Left ventricle myocardium superior (tissue), 1 donor: ENCODE measurements at regions not wholly inside any gene's neighbourhood (a gene's known extent, or its start where the extent isn't known, plus 50 kb on each side); places are given as distances from the start of the nearest gene placed in this dataset.

Experiments
- ATAC-seq: fragments of 200-7000 bp; cut with Tn5 transposase; one replicate; pipeline ENCODE4 v1.9.1; 2020; ENCODE audit warnings: mild to moderate bottlenecking, moderate library complexity
- DNase-seq: peaks from one replicate; pipeline ENCODE4 v3.0.0-alpha.2; 2020
- intact Hi-C: fragments of 100-400 bp; cut with micrococcal nuclease; formaldehyde crosslinking; loops from one replicate; pipeline ENCODE4 v1.11.0; 2022
- donor health status: DM: no; HTN: yes; CAD: no; lungs with severe emphysema.

DNA sequence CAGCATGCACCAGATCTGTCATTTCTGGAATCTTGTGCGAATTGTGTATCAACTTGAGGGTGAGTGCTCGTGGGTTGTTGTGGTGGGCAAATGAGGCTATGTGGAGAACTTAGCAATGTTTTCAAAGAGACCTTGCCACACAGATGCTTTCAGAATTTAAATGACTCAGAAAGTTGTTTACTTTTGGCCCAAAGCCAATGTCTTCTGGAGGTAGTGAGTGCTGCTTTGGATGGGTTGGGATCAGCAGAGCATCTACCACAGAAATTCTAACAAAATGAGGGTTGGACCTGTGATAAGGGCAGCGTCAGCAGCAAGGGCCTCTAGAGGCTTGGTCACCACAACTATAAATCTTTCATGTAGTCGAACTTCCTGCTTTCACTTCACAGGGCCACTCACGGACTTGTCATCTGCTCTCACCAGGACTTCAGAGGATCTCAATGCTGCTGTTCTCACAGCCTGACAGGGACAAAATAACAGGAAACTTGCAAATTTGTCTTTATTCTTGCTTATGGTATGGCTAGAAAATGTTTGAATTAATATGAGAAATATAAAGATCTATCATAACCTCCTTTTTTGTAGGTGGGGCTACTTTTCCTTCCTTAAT, 111.4 kb downstream of the DACT1 start:
- DNase-seq, result no peak
- ATAC-seq, result peak; percentile 49
- intact Hi-C loops, result no loop called here

DNA sequence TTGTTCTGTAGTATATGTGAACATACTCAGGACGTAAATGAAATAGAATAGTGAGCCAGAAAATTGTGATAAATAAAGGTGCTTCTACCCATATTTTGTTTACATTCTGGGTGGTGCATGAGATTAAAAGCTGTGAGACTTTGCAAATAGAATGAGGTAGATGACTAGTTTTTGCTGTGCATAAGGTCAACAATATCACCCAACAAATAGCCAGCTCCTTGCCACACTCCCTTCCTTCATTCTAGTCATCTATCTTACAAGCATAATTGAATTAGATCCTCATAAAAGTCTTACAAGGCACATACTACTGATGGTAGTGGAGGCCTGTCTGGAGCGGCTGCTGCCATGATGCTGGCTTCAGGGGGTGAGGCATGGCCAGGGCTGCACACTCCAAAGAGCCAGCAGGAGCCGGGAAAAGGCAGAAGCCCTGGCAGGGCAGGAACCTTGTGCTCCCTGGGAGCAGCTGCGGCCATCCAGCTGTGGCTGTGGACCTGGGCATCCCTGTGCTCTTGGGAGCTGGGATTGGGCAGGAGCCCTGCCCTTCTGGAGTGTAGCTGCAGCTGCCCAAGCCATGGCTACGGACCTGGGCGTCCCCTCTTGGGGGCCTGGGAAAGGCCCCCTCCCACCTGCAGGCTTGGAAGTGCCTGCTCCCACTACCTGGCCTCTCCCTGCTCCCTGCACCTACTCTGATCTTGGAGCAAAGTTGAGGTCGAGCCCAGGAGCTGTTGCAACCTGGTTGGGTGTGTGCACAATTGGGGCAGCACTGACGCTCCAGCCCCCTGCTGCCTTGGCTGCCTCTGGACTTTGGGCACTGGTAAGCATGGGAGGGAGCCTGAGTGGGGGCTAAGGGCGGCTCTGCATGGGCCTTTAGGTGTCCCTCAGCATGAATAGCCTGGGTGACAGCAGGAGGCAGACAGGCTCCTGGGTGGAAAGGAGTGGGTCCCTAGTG, 112.8 kb downstream of the DACT1 start:
- intact Hi-C loops, result no loop called here
- no peak for DNase-seq
- ATAC-seq, result no peak

DNA sequence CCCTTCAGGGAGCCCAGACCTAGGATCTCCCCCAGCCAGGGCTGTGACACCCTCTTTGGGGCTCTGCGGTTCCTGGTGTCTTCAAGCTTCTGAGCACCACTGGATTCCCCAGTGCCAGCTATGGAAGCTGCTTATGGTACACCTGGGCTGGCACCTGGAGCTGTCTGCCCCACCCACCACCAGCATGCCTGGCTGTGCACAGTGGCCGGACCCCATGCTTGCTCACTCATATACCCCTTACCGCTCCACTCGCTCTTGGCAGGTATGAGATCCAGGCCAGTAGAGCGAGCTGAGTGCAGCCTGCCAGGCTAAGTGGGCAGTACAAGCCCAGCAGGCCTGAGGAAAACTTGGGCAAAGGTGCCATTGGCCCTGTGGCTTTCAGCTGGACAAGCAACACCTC, 114.0 kb downstream of the DACT1 start:
- intact Hi-C loops, result no loop called here
- no peak for DNase-seq
- no peak for ATAC-seq

GRCh38 chr14:58752289-58752688, 114.5 kb downstream of the DACT1 start:
- ATAC-seq (no peak), DNase-seq (no peak)
- intact Hi-C loops, result no loop called here

- peak; percentile 73 for ATAC-seq
- intact Hi-C loops, result no loop called here
These were observed 115.0 kb downstream of the DACT1 start for GRCh38 chr14:58752771-58753201.

DNA sequence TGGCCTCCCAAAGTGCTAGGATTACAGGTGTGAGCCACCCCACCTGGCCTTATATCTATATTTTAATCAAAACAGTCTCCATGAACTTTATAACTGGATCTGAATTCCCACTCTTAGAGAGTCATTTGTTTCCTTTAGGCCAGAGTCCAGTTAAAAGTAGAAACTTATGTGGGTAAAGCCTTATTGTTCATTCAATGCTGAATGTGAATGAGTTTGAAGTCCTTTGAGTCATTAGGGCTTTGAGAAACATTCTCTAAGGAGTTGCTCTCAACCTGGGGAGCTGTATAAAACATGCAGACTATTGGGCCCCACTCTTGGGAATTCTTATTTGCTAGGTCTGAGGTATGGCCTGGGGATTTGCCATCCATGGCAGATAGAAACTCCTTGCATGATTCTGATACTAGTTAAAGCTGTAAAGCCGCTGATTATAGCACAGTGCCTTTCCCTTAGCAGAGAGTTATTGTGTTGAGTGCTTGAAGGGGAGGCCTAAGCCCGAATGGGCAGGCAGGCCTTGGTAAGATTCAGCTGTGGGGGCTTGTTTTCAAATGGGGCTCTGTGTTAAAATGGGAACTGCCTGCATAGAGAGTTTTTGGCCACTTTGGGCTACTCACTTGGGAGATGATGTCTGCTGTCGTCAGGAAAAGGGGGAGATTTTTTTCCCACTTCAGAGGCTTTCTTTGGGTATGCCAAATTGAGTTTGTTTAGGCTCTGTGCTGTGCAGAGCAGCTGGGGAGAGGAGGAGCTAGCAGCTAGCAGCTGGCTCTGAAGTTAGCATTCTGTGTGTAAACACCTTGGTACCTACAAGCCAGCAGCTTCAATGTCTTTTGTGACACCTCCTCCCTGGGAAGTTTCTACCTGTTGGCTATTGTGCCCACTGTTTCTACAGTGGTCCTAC, 117.5 kb downstream of the DACT1 start:
- DNase-seq (no peak), ATAC-seq (peak; percentile 72)
- intact Hi-C loops, result no loop called here

More at GRCh38 chr14:58752771-58753201, 115.0 kb downstream of the DACT1 start:
- DNase-seq, result peak; percentile 84

DNA sequence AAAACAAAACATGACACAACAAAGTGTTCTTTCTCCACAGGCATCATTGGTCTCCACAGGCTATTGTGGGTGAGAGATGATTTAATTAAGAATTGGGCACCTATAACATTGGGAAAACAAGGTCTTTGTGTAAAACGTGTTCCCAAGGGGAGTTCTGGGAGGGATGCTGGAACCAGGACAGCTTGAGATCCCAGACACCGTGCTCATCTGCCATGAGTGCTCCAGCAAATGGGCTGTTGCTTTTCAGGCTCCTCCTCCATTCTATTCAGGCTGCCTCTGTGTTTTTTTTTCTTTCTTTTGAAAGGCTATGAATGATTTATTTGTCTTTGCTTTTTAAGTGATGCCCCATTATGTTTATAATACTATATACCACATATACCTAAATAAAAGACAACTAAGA, 122.4 kb downstream of the DACT1 start:
- no peak for DNase-seq
- intact Hi-C loops, result no loop called here
- no peak for ATAC-seq

DNA sequence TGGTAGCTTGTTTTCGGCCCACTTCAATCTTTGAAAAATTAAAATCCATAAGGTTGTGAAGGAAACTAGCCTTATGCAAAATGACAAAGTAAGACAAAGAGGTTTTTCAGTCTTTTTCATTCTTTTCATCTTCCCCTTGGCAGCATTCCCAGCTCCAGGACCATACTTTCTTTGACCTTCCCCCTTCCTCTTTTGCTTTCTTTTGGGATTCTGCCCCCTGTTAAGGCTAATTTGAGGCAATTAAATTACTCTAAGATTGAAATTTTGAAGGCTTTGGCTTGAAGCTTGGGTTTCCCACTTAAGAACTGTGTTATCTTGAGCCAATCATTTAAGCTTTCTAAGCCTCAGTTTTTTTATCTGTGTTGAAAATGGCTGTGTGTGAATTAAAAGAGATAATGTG, 124.9 kb downstream of the DACT1 start:
- ATAC-seq, result no peak
- intact Hi-C loops, result no loop called here
- no peak for DNase-seq

DNA sequence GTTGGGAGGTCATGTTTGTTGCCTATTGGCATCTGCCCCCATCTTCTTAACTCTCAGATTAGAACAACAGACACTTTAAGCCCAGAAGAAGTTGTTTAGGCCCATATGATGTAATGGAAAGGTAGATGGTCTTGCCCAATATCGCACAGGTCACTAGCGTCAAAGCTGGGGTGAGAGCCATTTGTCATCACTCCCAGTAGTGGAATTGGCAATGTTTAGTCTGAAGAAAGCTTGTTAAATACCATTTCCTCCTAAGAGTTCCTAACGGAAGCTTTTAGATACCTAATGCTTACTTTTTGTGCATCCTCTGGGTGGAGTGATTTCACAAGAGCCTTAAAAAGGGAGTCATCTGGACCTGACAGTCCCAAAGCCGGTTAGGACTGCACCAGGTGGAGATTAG, 125.4 kb downstream of the DACT1 start:
- ATAC-seq, result no peak
- intact Hi-C loops, result no loop called here
- no peak for DNase-seq

GRCh38 chr14:58765418-58765831, 127.7 kb downstream of the DACT1 start:
- ATAC-seq, result peak; percentile 93

GRCh38 chr14:58765843-58766242, 128.1 kb downstream of the DACT1 start:
- ATAC-seq, result peak; percentile 52

More at GRCh38 chr14:58765418-58765831, 127.7 kb downstream of the DACT1 start:
- peak; percentile 41 for DNase-seq
- intact Hi-C loops, result no loop called here

DNA sequence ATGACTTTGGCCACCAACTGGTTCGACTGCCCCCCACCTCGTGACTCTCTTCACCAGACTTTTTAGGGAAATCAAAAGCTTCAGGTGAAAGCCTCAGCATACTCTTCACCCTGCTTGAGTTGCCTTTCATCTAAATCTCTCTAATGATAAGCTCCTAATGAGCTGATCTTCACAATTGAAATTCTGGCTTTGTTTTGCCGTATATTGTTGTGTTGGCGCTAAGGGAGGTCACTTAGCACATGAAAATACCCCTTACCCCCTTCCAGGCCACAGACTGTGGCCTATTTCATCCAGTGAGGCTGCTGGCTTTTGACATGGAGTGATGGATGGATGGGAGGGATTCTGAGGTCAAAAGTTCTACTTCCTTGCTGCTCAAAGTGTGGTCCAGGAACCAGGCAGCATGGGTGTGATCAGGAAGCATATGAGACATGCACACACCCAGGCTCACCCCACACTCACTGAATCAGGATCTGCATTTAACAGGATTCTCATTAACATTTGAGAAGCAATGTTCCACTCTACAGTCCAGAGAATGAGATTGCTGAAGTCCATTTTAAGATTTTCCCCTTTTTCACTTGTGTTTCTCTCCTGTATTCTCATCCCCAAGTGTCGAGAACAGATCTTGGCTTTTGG, 131.4 kb downstream of the DACT1 start:
- ATAC-seq (no peak), DNase-seq (no peak)
- intact Hi-C loops, result no loop called here

More at GRCh38 chr14:58765843-58766242, 128.1 kb downstream of the DACT1 start:
- intact Hi-C loops, result no loop called here
- DNase-seq, result no peak

DNA sequence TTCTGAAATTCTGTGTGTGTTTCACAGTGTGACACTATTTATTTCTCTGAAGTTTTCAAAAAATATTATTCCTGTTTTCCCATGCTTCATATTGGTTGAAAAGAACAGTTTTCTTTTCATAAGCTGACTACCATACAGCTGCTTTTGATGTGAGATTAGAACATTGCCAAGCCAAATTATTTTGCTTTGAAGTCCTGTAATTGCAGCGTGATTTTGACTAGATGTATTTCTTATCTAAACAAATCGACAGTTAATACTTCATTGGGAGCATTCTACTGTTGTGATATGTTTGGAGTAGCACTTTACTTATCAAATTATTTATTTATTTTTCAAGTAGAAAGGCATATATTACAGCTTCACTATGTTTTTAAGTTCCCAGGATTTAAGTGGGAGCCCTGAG, 132.0 kb downstream of the DACT1 start:
- intact Hi-C loops, result no loop called here
- DNase-seq (no peak), ATAC-seq (no peak)

DNA sequence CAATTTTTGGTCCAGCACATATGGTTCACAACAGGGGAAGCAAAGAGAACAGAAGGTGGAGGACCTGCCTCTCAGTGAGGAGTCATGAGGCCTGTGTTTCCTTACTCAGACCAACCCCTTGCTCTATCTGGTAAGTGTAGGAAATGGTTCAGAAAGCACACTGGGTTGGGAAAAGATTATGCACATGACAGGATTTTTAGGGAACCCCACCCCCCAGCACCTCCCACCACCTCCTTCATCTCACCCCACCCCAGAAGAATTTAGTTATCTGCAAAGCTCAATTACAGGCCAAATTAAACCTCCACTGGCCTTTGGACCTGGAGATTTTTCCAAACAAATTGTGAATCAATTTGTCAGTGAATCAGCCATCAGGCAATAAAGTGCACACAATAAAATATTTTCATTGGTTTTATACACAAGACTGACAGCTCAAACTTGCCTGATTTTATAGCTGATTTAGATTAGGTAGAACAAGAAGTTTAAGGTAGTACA, 132.8 kb downstream of the DACT1 start:
- intact Hi-C loops, result no loop called here
- DNase-seq, result no peak

DNA sequence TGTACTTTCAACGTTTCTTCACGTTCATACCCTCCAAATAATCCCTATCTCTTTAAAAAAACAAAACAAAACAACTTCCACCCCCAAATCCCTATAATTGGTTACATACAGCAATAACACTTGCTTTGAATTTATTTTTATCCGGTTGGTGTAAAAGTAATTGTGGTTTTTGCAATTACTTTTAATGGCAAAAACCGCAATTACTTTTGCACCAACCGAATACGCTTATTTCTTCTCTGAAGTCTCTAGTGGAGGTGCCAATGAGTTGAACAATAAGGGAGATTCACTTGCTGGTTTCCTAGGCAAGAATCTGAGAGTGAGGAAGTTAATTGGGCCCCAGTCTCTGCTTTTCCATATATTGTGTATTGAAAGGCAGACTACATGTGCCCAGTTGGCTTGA, 133.3 kb downstream of the DACT1 start:
- intact Hi-C loops, result no loop called here
- DNase-seq (no peak), ATAC-seq (no peak)

More for the DNA sequence above, 132.8 kb downstream of the DACT1 start:
- no peak for ATAC-seq

DNA sequence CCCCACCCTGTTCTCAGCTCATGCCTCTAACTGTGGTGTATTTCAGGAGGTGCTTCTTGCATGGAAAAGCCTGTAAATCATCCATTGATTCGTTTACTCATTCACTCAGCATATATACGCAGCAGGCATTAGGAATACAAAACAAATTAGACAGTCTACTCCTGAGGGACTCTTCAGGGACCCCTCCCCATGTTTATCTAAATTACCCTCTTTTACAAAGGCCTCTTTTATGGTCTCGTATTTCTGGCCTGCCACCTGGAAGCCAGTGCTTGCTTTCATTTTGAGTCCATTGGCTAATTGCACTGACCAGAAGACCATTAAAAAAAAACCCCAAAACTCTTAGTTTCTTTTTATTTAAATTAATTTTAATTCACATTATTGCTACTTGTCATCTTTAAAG, 134.4 kb downstream of the DACT1 start:
- intact Hi-C loops, result no loop called here
- DNase-seq, result no peak
- no peak for ATAC-seq

DNA sequence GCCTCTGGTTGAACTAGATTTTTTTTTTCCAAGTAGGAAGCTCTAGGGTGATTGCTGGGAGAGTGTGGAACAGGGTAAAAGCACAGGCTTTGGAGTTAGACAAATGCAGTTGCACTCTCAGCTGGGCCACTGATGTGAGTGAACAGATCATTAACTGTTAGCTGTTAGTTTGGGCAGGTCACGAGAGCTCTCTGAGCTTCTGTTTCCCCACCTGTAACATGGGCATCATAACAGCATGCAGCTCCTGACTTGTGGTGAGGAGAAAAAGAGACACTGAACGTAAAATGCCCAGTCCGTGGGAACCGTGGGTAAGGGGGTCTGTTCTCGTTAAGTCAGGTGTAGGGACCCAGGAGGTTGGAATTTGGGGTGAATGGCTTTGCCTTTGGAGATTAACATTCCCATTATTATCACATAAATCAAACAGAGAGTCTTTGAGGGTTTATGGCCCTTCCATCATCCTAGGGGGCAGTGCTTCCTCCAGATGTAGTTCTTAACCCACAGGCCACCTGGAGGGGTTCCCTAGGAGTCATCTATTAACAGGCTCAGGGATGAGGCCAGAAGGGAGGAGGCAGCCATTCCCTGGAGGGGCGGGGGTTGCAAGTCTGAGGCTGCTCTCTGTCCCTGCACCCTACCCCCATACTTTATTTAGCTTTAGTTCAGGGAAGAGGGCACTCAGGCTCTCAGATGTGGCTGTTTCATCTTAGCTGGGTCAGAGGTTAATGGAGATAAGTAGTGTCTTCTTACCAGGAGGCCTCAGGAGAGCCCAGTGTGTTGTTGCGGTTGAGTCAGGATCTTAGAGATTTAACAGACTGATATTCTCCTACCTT, 135.2 kb downstream of the DACT1 start:
- ATAC-seq (no peak), DNase-seq (no peak)
- intact Hi-C loops, result no loop called here

DNA sequence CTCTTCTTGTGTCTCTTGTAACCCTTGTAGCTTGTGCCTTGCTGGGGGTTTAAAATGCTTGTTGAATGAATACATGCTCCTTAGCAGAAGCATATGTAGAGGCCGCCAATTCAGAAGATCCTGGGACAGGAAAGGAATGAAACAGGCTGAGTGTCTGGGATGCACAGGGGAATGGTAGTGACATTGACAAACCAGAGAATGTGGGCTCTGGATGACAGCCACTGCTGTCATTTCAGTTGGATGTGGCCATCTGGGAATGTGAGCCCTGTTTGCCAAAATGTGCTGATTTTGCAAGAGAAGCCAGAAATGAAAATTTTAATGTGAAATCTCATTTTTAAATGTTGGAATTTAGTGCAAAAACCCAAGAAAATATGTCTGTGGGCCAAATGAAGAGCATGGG, 136.8 kb downstream of the DACT1 start:
- intact Hi-C loops, result no loop called here
- ATAC-seq, result no peak

More for the DNA sequence above, 136.8 kb downstream of the DACT1 start:
- no peak for DNase-seq
